Vagina (tissue), 2 donors: ENCODE measurements at regions not wholly inside any gene's neighbourhood (a gene's known extent, or its start where the extent isn't known, plus 50 kb on each side); places are given as distances from the start of the nearest gene placed in this dataset.

Experiments
- DNase-seq, 2 donors: peaks; one replicate each; pipeline ENCODE4 v3.0.0-alpha.2; 2017; ENCODE audit errors: extremely low spot score in 2 of 2
- H3K27ac ChIP-seq: fragments of 200-600 bp; sonication (generic); one replicate; pipeline ENCODE4 v1.5.1; 2019
- H3K27me3 ChIP-seq: fragments of 200-600 bp; sonication (generic); one replicate; pipeline ENCODE4 v1.5.1; 2019
- H3K36me3 ChIP-seq, 2 donors: fragments of 200-600 bp; sonication (generic); one replicate each; pipeline ENCODE4 v1.5.1; 2017 to 2019
- H3K4me1 ChIP-seq: fragments of 200-600 bp; sonication (generic); one replicate; pipeline ENCODE4 v1.5.1; 2019
- H3K4me3 ChIP-seq, 2 donors: fragments of 200-600 bp; sonication (generic); 1 replicate in 1 of 2; 2 replicates in 1 of 2; pipeline ENCODE4 v1.5.1; 2016 to 2019
- H3K9me3 ChIP-seq: fragments of 200-600 bp; sonication (generic); one replicate; pipeline ENCODE4 v1.5.1; 2019
- POLR2A ChIP-seq, 2 donors: fragments of 450-650 bp; IDR thresholded peaks; one replicate each; pipeline ENCODE4 v1.6.1; 2017; ENCODE audit warnings: antibody characterized with exemption in 2 of 2, mild to moderate bottlenecking in 2 of 2, moderate library complexity in 2 of 2
- POLR2AphosphoS5 ChIP-seq, 2 donors: sonication (generic); formaldehyde crosslinking; IDR thresholded peaks; one replicate each; pipeline ENCODE4 v1.9.0; 2017; ENCODE audit warnings: antibody characterized with exemption in 2 of 2, mild to moderate bottlenecking in 2 of 2, low read depth in 1 of 2; ENCODE audit not compliant: insufficient read depth in 1 of 2
- intact Hi-C: fragments of 100-400 bp; cut with DNase I; formaldehyde crosslinking; loops from one replicate; pipeline ENCODE4 v1.15.1; 2023
- TF ChIP-seq, protein P1 (sequence below), 3 experiments: fragments of 450-650 bp in 2 of 3; fragments of 200-600 bp in 1 of 3; sonication (generic) in 1 of 3; IDR thresholded peaks; one replicate each; pipeline ENCODE4 v1.5.1; 2017 to 2019; ENCODE audit warnings: antibody characterized with exemption in 3 of 3, mild to moderate bottlenecking in 2 of 3, moderate library complexity in 2 of 3

DNA sequence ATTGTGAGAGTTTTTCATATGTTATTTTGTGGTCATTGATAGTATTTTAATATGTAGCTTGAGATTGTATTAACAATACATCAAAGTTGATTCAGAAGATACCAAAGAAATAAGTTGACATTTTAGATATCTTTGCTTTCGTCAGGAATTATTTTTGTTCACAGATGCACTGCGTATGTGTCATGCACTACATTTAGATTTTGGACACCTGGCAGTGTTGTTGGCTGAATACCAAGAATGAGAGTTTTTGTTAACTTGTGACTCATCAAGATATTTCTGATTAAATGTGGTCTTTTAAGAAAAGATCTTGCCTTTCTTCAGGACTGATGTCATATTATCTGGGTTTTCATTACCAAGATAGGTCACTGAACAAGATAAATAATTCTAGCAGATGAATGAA is 633.4 kb downstream of the CENPC start:
- Histone ChIP-seq H3K27me3 (no peaks in the 10 kb centered on the region), H3K36me3 (no peaks in the 10 kb centered on the region), H3K27ac (no peak overlapping the region), H3K4me1 (no peaks in the 10 kb centered on the region), H3K4me3 (no peak overlapping the region), H3K9me3 (no peaks in the 10 kb centered on the region)
- intact Hi-C loops: no loop called here
- TF ChIP-seq POLR2AphosphoS5 (IDR thresholded peaks at IDR 0.05; ENCODE audit: insufficient read depth in 1 of 2, low read depth in 1 of 2) (no peak), POLR2A (IDR thresholded peaks at IDR 0.05) (no peak)
- TF ChIP-seq, protein P1, sequence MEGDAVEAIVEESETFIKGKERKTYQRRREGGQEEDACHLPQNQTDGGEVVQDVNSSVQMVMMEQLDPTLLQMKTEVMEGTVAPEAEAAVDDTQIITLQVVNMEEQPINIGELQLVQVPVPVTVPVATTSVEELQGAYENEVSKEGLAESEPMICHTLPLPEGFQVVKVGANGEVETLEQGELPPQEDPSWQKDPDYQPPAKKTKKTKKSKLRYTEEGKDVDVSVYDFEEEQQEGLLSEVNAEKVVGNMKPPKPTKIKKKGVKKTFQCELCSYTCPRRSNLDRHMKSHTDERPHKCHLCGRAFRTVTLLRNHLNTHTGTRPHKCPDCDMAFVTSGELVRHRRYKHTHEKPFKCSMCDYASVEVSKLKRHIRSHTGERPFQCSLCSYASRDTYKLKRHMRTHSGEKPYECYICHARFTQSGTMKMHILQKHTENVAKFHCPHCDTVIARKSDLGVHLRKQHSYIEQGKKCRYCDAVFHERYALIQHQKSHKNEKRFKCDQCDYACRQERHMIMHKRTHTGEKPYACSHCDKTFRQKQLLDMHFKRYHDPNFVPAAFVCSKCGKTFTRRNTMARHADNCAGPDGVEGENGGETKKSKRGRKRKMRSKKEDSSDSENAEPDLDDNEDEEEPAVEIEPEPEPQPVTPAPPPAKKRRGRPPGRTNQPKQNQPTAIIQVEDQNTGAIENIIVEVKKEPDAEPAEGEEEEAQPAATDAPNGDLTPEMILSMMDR (IDR thresholded peaks at IDR 0.05): no peak
- no peak for DNase-seq

DNA sequence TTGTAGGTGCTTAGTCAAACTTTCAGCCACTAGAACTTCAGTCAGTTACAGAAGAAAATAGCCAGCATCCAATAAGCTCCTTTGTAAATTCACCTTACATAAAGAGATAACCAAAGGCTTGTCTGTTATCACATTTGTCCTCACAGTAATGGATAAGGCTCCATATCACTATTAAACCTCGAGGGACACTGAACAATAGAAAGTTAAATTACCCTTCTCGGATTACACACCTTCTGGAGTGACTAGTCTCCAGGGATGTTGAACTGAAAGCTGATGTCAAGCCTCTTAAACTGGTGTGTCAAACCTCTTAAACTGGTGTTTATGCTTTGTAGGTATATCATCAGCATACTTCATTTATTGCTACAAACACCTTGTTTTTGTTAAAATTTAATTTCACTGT is 639.0 kb downstream of the CENPC start:
- DNase-seq: no peak
- Histone ChIP-seq H3K4me1 (no peaks in the 10 kb centered on the region), H3K36me3 (no peaks in the 10 kb centered on the region), H3K9me3 (no peaks in the 10 kb centered on the region), H3K27ac (no peak overlapping the region), H3K4me3 (no peak overlapping the region), H3K27me3 (no peaks in the 10 kb centered on the region)
- intact Hi-C loops: no loop called here
- TF ChIP-seq, protein P1 (IDR thresholded peaks at IDR 0.05): no peak
- TF ChIP-seq POLR2A (IDR thresholded peaks at IDR 0.05): no peak
- TF ChIP-seq POLR2AphosphoS5 (IDR thresholded peaks at IDR 0.05; ENCODE audit: insufficient read depth in 1 of 2, low read depth in 1 of 2): no peak

DNA sequence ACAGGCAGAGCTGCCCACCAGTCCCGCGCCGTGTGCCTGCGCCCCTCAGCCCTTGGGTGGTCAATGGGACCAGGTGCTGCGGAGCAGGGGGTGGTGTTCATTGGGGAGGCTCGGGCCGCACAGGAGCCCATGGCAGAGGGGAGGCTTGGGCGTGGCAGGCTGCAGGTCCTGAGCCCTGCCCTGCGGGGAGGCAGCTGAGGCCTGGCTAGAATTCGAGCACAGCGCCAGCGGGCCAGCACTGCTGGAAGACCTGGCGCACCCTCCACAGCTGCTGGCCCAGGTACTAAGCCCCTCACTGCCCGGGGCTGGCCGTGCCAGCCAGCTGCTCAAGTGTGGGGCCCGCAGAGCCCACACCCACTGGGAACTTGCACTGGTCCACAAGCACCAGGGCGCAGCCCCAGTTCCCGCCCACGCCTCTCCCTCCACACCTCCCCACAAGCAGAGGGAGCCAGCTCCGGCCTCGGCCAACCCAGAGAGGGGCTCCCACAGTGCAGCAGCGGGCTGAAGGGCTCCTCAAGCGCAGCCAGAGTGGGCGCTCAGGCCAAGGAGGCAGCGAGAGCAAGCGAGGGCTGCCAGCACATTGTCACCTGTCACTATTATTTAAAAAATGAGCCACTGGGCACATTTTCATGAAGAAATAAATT is 645.8 kb downstream of the CENPC start:
- intact Hi-C loops: no loop called here
- no peak for DNase-seq
- H3K4me3 ChIP-seq: no peak overlapping the region
- no peaks in the 10 kb centered on the region for H3K27me3 ChIP-seq
- no peaks in the 10 kb centered on the region for H3K9me3 ChIP-seq
- TF ChIP-seq POLR2A (IDR thresholded peaks at IDR 0.05): no peak
- TF ChIP-seq POLR2AphosphoS5 (IDR thresholded peaks at IDR 0.05; ENCODE audit: insufficient read depth in 1 of 2, low read depth in 1 of 2): no peak
- TF ChIP-seq, protein P1 (IDR thresholded peaks at IDR 0.05): no peak
- H3K27ac ChIP-seq: no peak overlapping the region
- H3K4me1 ChIP-seq: no peaks in the 10 kb centered on the region
- H3K36me3 ChIP-seq: no peaks in the 10 kb centered on the region

DNA sequence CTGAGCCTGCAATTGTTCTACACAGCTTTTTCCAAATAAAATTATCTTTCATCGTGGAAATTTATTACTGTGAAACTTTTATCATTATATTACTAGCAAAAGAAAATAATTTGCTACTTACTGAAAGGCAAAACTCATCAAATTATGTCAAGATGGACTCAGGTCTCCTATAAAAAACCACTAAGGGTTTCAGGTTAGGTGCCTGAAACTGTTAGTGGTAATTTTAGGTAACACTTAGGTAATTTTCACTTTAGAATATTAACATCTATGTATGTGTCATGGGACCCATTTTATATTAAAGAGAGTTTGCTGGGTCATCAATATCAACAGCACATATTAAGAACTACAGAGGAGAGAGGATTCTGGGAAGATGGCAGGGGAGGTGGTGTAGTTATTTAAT is 651.5 kb downstream of the CENPC start:
- no peaks in the 10 kb centered on the region for H3K9me3 ChIP-seq
- H3K4me3 ChIP-seq: no peak overlapping the region
- no peak overlapping the region for H3K27ac ChIP-seq
- intact Hi-C loops: no loop called here
- H3K27me3 ChIP-seq: no peaks in the 10 kb centered on the region
- no peak for DNase-seq
- no peaks in the 10 kb centered on the region for H3K36me3 ChIP-seq
- H3K4me1 ChIP-seq: no peaks in the 10 kb centered on the region
- TF ChIP-seq POLR2A (IDR thresholded peaks at IDR 0.05) (no peak), POLR2AphosphoS5 (IDR thresholded peaks at IDR 0.05; ENCODE audit: insufficient read depth in 1 of 2, low read depth in 1 of 2) (no peak)

DNA sequence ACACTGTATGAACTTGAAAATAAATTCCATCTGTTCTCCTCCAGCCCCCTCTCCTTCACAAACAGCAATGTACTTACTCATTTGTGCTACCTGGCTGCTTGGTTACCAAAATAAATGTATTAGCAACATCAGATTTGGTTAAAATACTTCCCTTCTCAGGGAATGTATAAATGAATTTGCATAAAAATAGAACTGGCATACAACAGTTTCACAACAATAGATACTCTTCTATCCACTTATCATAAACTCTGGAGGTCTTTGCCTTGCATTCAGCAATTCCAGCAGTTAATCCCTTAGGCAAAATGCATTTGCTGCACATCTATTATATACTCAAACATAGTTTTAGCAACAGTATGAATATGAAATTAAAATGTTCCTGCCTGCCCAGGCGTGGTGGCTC is 658.2 kb downstream of the CENPC start:
- H3K4me3 ChIP-seq: no peak overlapping the region
- H3K9me3 ChIP-seq: no peaks in the 10 kb centered on the region
- DNase-seq: no peak
- H3K27me3 ChIP-seq: no peaks in the 10 kb centered on the region
- H3K36me3 ChIP-seq: no peaks in the 10 kb centered on the region
- intact Hi-C loops: no loop called here
- TF ChIP-seq, protein P1 (IDR thresholded peaks at IDR 0.05): no peak
- TF ChIP-seq POLR2AphosphoS5 (IDR thresholded peaks at IDR 0.05; ENCODE audit: insufficient read depth in 1 of 2, low read depth in 1 of 2): no peak
- no peak for TF ChIP-seq POLR2A (IDR thresholded peaks at IDR 0.05)
- H3K4me1 ChIP-seq: no peaks in the 10 kb centered on the region
- H3K27ac ChIP-seq: no peak overlapping the region
